GM23248 (cell line): ENCODE measurements at regions not wholly inside any gene's neighbourhood (a gene's known extent, or its start where the extent isn't known, plus 50 kb on each side); places are given as distances from the start of the nearest gene placed in this dataset.

ENCODE experiments used
- DNase-seq: peaks from one replicate; pipeline ENCODE4 v3.0.0-alpha.2; 2015
- H2AFZ ChIP-seq: fragments of 200-600 bp; sonication (generic); 2 replicates; pipeline ENCODE4 v1.6.1; 2016; ENCODE audit warnings: antibody characterized with exemption
- H3F3A ChIP-seq: fragments of 200-600 bp; sonication (generic); 2 replicates; pipeline ENCODE4 v1.6.1; 2016; ENCODE audit warnings: mild to moderate bottlenecking, antibody characterized with exemption, mixed run types; ENCODE audit not compliant: insufficient read depth
- H3K27ac ChIP-seq: fragments of 200-600 bp; sonication (generic); 2 replicates; pipeline ENCODE4 v1.5.1; 2016; ENCODE audit warnings: mild to moderate bottlenecking
- H3K27me3 ChIP-seq: fragments of 200-600 bp; sonication (generic); replicated peaks from 2 replicates; pipeline ENCODE4 v1.6.1; 2016; ENCODE audit warnings: mild to moderate bottlenecking; ENCODE audit not compliant: insufficient read depth
- H3K36me3 ChIP-seq: fragments of 200-600 bp; sonication (generic); 2 replicates; pipeline ENCODE4 v1.6.1; 2016; ENCODE audit warnings: low read depth, mild to moderate bottlenecking
- H3K4me1 ChIP-seq: fragments of 200-600 bp; sonication (generic); 2 replicates; pipeline ENCODE4 v1.6.1; 2016; ENCODE audit warnings: mild to moderate bottlenecking; ENCODE audit not compliant: insufficient read depth
- H3K4me2 ChIP-seq: fragments of 200-600 bp; sonication (generic); one replicate; pipeline ENCODE4 v1.6.1; 2016; ENCODE audit warnings: mild to moderate bottlenecking; ENCODE audit not compliant: unreplicated experiment
- H3K4me3 ChIP-seq: fragments of 200-600 bp; sonication (generic); 2 replicates; pipeline ENCODE4 v1.5.1; 2016; ENCODE audit warnings: mild to moderate bottlenecking
- H3K79me2 ChIP-seq: fragments of 200-600 bp; sonication (generic); 2 replicates; pipeline ENCODE4 v1.6.1; 2016; ENCODE audit warnings: mild to moderate bottlenecking; ENCODE audit not compliant: insufficient read depth
- H3K9ac ChIP-seq: fragments of 200-600 bp; sonication (generic); 2 replicates; pipeline ENCODE4 v1.6.1; 2016; ENCODE audit warnings: mild to moderate bottlenecking
- H3K9me2 ChIP-seq: fragments of 200-600 bp; sonication (generic); 2 replicates; pipeline ENCODE4 v1.6.1; 2016; ENCODE audit warnings: mixed run types, mild to moderate bottlenecking, moderate library complexity; ENCODE audit not compliant: insufficient read depth
- H3K9me3 ChIP-seq: fragments of 200-600 bp; sonication (generic); one replicate; pipeline ENCODE4 v1.6.1; 2017; ENCODE audit warnings: low read depth
- H4K20me1 ChIP-seq: fragments of 200-600 bp; sonication (generic); 2 replicates; pipeline ENCODE4 v1.6.0; 2016; ENCODE audit not compliant: insufficient read depth
- EZH2 ChIP-seq: fragments of 200-600 bp; sonication (generic); IDR thresholded peaks from 2 replicates; pipeline ENCODE4 v1.6.1; 2018; ENCODE audit warnings: antibody characterized with exemption, mild to moderate bottlenecking; ENCODE audit not compliant: insufficient read depth, poor library complexity, severe bottlenecking
- EZH2phosphoT487 ChIP-seq: fragments of 200-600 bp; sonication (generic); IDR thresholded peaks from 2 replicates; pipeline ENCODE4 v1.6.1; 2018; ENCODE audit warnings: antibody characterized with exemption, moderate library complexity, mild to moderate bottlenecking, low read depth; ENCODE audit not compliant: insufficient read depth
- WGBS, 2 experiments: methylation state at CpG; one replicate each; pipeline ENCODE4 v1.1.6; 2015 to 2017; ENCODE audit warnings: low lambda C conversion rate in 2 of 2, low coverage in 1 of 2; ENCODE audit errors: missing lambda C conversion rate in 2 of 2; 5-methylcytosine and 5-hydroxymethylcytosine counted together
- in situ Hi-C: fragments of 300-500 bp; cut with MboI; formaldehyde crosslinking; loops from 2 replicates; pipeline ENCODE4 v1.15.0; 2020

DNA sequence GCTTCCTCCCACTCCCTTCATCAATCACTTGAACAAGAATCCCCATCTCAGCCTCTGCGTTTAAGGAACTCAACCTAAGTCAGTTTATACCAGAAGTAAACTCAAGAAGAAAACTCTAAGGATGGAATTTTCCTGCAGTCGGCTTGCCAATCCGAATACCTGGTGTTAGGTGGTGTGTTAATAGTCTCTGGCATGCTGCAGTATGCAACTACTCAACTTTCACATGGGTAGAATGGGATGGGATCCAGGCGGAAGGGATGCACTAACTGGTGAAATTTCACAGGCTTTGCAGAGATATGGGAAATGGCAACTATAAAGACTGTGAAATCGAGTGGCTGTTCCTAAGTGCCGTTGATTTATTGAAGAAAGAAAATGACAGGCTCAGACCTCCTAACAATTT lies 560.6 kb downstream of the TLE1 start:
- H3K9ac ChIP-seq: no peak overlapping the region
- H2AFZ ChIP-seq: no peak overlapping the region
- H3K27ac ChIP-seq: no peak overlapping the region
- no peaks in the 10 kb centered on the region for H3F3A ChIP-seq
- DNase-seq: no peak
- no peaks in the 10 kb centered on the region for H3K4me1 ChIP-seq
- WGBS, 2 experiments: 42 to 46% methylated on average over 6 of the region's 6 CpGs
- H3K36me3 ChIP-seq: no peaks in the 10 kb centered on the region
- H3K27me3 ChIP-seq: no peaks in the 10 kb centered on the region
- in situ Hi-C loops: no loop called here
- no peaks in the 10 kb centered on the region for H4K20me1 ChIP-seq
- no peak overlapping the region for H3K4me2 ChIP-seq
- no peaks in the 10 kb centered on the region for H3K9me2 ChIP-seq
- no peak overlapping the region for H3K4me3 ChIP-seq
- TF ChIP-seq EZH2phosphoT487: no peak
- TF ChIP-seq EZH2: no peak
- no peaks in the 10 kb centered on the region for H3K9me3 ChIP-seq
- H3K79me2 ChIP-seq: no peaks in the 10 kb centered on the region

DNA sequence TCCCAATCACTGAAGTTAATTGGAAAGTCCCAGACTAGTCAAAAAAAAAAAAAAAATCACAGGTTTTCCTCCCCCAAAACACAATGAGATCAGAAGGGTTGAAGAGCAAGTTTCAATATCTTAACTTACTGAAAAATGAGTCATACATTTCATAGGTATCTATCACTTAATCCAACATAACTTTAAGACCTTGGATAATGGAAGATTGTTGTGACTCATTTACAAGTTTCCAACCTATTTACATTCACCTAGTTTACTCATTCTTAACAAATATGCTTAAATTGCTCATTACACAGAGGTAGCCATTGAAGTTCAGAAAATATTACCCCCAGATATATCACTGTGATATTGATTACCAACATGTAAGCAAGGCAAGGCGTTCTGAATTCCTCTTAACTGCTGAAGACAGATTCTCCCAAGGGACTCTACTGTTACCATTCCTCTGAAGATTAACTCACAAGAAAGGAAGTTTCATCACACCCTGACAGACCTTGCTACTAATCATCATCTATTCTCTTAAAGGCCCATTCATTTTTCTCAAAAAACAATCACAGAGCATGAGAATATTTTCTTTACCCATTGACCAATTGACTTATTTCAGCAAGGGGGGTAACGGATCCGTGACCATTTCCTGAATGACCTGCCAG lies 563.8 kb downstream of the TLE1 start:
- no peaks in the 10 kb centered on the region for H3F3A ChIP-seq
- WGBS, 2 experiments: 36 to 38% methylated on average over 3 of the region's 3 CpGs
- H3K9me2 ChIP-seq: no peaks in the 10 kb centered on the region
- no peaks in the 10 kb centered on the region for H3K79me2 ChIP-seq
- H3K4me3 ChIP-seq: no peak overlapping the region
- H3K9ac ChIP-seq: no peak overlapping the region
- in situ Hi-C loops: no loop called here
- TF ChIP-seq EZH2phosphoT487: no peak
- TF ChIP-seq EZH2: no peak
- H3K27ac ChIP-seq: no peak overlapping the region
- no peak overlapping the region for H2AFZ ChIP-seq
- no peaks in the 10 kb centered on the region for H3K4me1 ChIP-seq
- no peaks in the 10 kb centered on the region for H3K36me3 ChIP-seq
- DNase-seq: no peak
- no peaks in the 10 kb centered on the region for H3K27me3 ChIP-seq
- no peak overlapping the region for H3K4me2 ChIP-seq
- H4K20me1 ChIP-seq: no peaks in the 10 kb centered on the region
- no peaks in the 10 kb centered on the region for H3K9me3 ChIP-seq

DNA sequence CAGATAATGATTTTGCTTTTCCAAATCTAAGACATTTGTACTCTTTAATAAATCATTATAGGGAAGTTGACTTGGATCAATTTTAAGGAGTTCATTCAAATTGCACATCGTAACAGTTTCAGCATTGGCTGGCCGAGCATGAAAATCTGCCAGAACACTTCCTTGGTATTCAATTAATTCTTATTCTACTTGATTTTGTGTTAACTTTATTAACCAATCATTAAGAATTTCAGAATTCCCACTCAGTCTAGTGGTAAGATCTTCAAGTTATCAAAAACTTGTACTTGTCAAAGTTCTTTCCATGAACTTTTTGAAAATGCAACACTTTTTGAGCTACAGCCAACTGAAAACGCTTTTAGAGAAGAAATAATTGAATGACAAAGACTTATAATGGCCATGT lies 565.8 kb downstream of the TLE1 start:
- Histone ChIP-seq H3K9me2 (no peaks in the 10 kb centered on the region), H3K4me1 (no peaks in the 10 kb centered on the region), H3K27ac (no peak overlapping the region), H3K4me2 (no peak overlapping the region), H2AFZ (no peak overlapping the region), H3K4me3 (no peak overlapping the region), H3K9me3 (no peaks in the 10 kb centered on the region), H3K36me3 (no peaks in the 10 kb centered on the region), H3K27me3 (no peaks in the 10 kb centered on the region), H3K79me2 (no peaks in the 10 kb centered on the region), H3F3A (no peaks in the 10 kb centered on the region), H4K20me1 (no peaks in the 10 kb centered on the region), H3K9ac (no peak overlapping the region)
- TF ChIP-seq EZH2: no peak
- WGBS, 2 experiments: 25 to 28% methylated on average over 3 of the region's 3 CpGs
- no peak for DNase-seq
- in situ Hi-C loops: no loop called here

DNA sequence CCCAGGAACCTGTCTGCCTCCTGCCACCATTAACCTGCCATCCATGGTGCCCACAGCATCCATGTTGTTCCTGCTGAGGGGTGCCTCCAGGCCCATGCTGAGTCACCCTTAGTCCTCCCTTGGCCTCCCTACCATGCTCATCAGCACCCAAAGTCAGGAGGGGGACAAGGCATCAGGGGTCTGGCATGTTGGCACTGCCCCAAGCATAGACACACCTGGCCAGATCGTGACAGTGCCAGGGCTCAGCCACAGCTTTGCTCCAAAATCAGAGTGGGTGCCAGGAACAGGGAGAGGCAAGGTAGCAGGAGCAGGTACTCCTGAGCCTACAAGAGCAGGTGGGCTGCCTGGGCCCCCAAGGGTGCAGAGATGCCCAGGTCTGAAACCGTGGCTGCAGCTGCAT lies 566.6 kb downstream of the TLE1 start:
- Histone ChIP-seq H3K9me3 (no peaks in the 10 kb centered on the region), H3F3A (no peaks in the 10 kb centered on the region), H3K79me2 (no peaks in the 10 kb centered on the region), H3K36me3 (no peaks in the 10 kb centered on the region), H3K9me2 (no peaks in the 10 kb centered on the region), H3K27ac (no peak overlapping the region), H3K27me3 (no peaks in the 10 kb centered on the region), H2AFZ (no peak overlapping the region), H3K9ac (no peak overlapping the region), H3K4me2 (no peak overlapping the region), H3K4me1 (no peaks in the 10 kb centered on the region), H4K20me1 (no peaks in the 10 kb centered on the region), H3K4me3 (no peak overlapping the region)
- no peak for TF ChIP-seq EZH2phosphoT487
- no peak for TF ChIP-seq EZH2
- in situ Hi-C loops: no loop called here
- DNase-seq: no peak
- WGBS, 2 experiments: 14 to 25% methylated on average over 1 to 2 of the region's 2 CpGs

DNA sequence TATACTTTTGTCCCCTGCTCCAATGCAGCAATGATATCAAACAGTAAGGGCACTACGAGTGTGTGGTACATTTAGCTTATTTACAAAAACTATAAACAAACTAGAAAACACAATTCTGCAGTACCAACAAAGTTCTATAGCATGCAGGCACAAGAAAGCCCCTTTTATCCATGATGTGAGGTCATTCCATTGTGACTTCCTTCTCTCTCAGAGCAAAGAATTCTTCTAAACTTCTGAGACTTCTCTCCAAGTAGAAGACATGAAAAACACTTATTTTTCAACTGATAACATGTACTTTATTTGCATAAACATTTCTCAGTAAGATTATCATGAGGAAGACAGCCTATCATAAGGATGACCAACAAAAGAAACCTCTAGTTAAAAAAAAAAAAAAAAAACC lies 569.8 kb downstream of the TLE1 start:
- DNase-seq: no peak
- Histone ChIP-seq H3K9me2 (no peaks in the 10 kb centered on the region), H2AFZ (no peak overlapping the region), H3K9me3 (no peaks in the 10 kb centered on the region), H4K20me1 (no peaks in the 10 kb centered on the region), H3K27ac (no peak overlapping the region), H3K4me2 (no peak overlapping the region), H3F3A (no peaks in the 10 kb centered on the region), H3K27me3 (no peaks in the 10 kb centered on the region), H3K4me1 (no peaks in the 10 kb centered on the region), H3K4me3 (no peak overlapping the region), H3K9ac (no peak overlapping the region), H3K79me2 (no peaks in the 10 kb centered on the region), H3K36me3 (no peaks in the 10 kb centered on the region)
- TF ChIP-seq EZH2: no peak
- no peak for TF ChIP-seq EZH2phosphoT487
- in situ Hi-C loops: no loop called here
- WGBS, 2 experiments: 5 to 13% methylated on average over 1 of the region's 1 CpG
